ENCODE measurements at regions not wholly inside any gene's neighbourhood (a gene's known extent, or its start where the extent isn't known, plus 50 kb on each side); places are given as distances from the start of the nearest gene placed in this dataset.

- TF ChIP-seq CTCF (IDR thresholded peaks at IDR 0.05) (no peak), POLR2A (IDR thresholded peaks at IDR 0.05) (no peak)
Observed at GRCh38 chr2:36287363-36288275, 68.0 kb upstream of the CRIM1 start.

Measured in tibial nerve (tissue), 3 donors.